ENCODE measurements at regions not wholly inside any gene's neighbourhood (a gene's known extent, or its start where the extent isn't known, plus 50 kb on each side); places are given as distances from the start of the nearest gene placed in this dataset.

DNA sequence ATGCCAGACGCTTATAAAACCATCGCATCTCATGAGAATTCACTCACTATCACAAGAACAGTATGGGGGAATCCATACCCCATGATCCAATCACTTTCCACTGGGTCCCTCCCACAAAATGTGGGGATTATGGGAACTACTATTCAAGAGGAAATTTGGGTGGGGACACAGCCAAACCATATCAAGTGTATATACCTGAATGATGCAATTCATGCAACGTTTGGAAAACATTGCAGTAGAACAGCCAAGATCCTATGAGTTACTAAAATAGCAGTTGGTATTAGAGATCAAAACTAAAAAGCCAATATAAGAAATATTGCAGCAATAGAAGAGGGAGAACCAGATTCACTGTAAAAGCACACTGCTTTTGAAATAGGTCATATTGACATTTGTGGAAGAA lies 1543.9 kb upstream of the B3GALT2 start:
- H3K79me2 ChIP-seq (ENCODE audit: control insufficient read depth, insufficient read depth, low read length, poor library complexity): no peaks in the 10 kb centered on the region
- no peak overlapping the region for H3K23ac ChIP-seq (ENCODE audit: low read length)
- H3K36me3 ChIP-seq (ENCODE audit: control insufficient read depth in 1 of 2, insufficient read depth in 2 of 2, low read length in 2 of 2): no peaks in the 10 kb centered on the region
- H3K4ac ChIP-seq (ENCODE audit: low read depth, low read length): no peak overlapping the region
- no peak for DNase-seq
- H3K27ac ChIP-seq (ENCODE audit: low read depth, low read length): no peak overlapping the region
- no peaks in the 10 kb centered on the region for H3K79me1 ChIP-seq (ENCODE audit: low read length)
- no peak overlapping the region for H2BK5ac ChIP-seq (ENCODE audit: low read depth, low read length, poor library complexity)
- H3K18ac ChIP-seq (ENCODE audit: low read length): no peak overlapping the region
- H2BK12ac ChIP-seq (ENCODE audit: low read length): no peak overlapping the region
- H3K9ac ChIP-seq (ENCODE audit: low read length): no peak overlapping the region
- no peak overlapping the region for H4K8ac ChIP-seq (ENCODE audit: low read depth, low read length)
- H3K14ac ChIP-seq (ENCODE audit: low read length): no peak overlapping the region
- no peak overlapping the region for H2BK120ac ChIP-seq (ENCODE audit: insufficient read depth, low read length, poor library complexity)
- H2AFZ ChIP-seq (ENCODE audit: insufficient read depth, low read length, poor library complexity): no peak overlapping the region
- no peak overlapping the region for H3K4me2 ChIP-seq (ENCODE audit: low read length)
- no peaks in the 10 kb centered on the region for H3K27me3 ChIP-seq (ENCODE audit: insufficient read depth, low read length)
- H4K12ac ChIP-seq (ENCODE audit: low read depth, low read length): no peak overlapping the region
- no peak overlapping the region for H2AK5ac ChIP-seq (ENCODE audit: low read length)
- WGBS (ENCODE audit: extremely low coverage, insufficient coverage, insufficient read length): no CpG with 5 or more reads among the region's 3 CpGs
- H3K4me1 ChIP-seq (ENCODE audit: control insufficient read depth in 1 of 2, insufficient read depth in 2 of 2, low read length in 2 of 2): no peaks in the 10 kb centered on the region
- no peak overlapping the region for H3K4me3 ChIP-seq (ENCODE audit: low read depth, low read length)
- H4K91ac ChIP-seq (ENCODE audit: low read depth, low read length): no peak overlapping the region
- no peaks in the 10 kb centered on the region for H3K9me3 ChIP-seq (ENCODE audit: insufficient read depth, low read depth, low read length)

GRCh38 chr1:194723067-194723466 lies 1536.7 kb upstream of the B3GALT2 start:
- Histone ChIP-seq H3K27me3 (ENCODE audit: insufficient read depth, low read length) (no peaks in the 10 kb centered on the region), H2BK5ac (ENCODE audit: low read depth, low read length, poor library complexity) (no peak overlapping the region), H3K4me1 (ENCODE audit: control insufficient read depth in 1 of 2, insufficient read depth in 2 of 2, low read length in 2 of 2) (no peaks in the 10 kb centered on the region), H3K9ac (ENCODE audit: low read length) (no peak overlapping the region), H3K79me2 (ENCODE audit: control insufficient read depth, insufficient read depth, low read length, poor library complexity) (no peaks in the 10 kb centered on the region), H3K9me3 (ENCODE audit: insufficient read depth, low read depth, low read length) (no peaks in the 10 kb centered on the region), H2BK12ac (ENCODE audit: low read length) (no peak overlapping the region), H3K23ac (ENCODE audit: low read length) (no peak overlapping the region), H3K14ac (ENCODE audit: low read length) (no peak overlapping the region), H3K79me1 (ENCODE audit: low read length) (no peaks in the 10 kb centered on the region), H4K91ac (ENCODE audit: low read depth, low read length) (no peak overlapping the region), H3K4ac (ENCODE audit: low read depth, low read length) (no peak overlapping the region), H3K4me3 (ENCODE audit: low read depth, low read length) (no peak overlapping the region), H2AK5ac (ENCODE audit: low read length) (no peak overlapping the region), H3K36me3 (ENCODE audit: control insufficient read depth in 1 of 2, insufficient read depth in 2 of 2, low read length in 2 of 2) (no peaks in the 10 kb centered on the region), H3K27ac (ENCODE audit: low read depth, low read length) (no peak overlapping the region), H3K4me2 (ENCODE audit: low read length) (no peak overlapping the region), H4K8ac (ENCODE audit: low read depth, low read length) (no peak overlapping the region), H2AFZ (ENCODE audit: insufficient read depth, low read length, poor library complexity) (no peak overlapping the region), H2BK120ac (ENCODE audit: insufficient read depth, low read length, poor library complexity) (no peak overlapping the region), H4K12ac (ENCODE audit: low read depth, low read length) (no peak overlapping the region), H3K18ac (ENCODE audit: low read length) (no peak overlapping the region)
- DNase-seq: no peak

GRCh38 chr1:194717941-194718340 lies 1531.5 kb upstream of the B3GALT2 start:
- Histone ChIP-seq H3K4ac (ENCODE audit: low read depth, low read length) (no peak overlapping the region), H2AFZ (ENCODE audit: insufficient read depth, low read length, poor library complexity) (no peak overlapping the region), H3K79me2 (ENCODE audit: control insufficient read depth, insufficient read depth, low read length, poor library complexity) (no peaks in the 10 kb centered on the region), H3K9me3 (ENCODE audit: insufficient read depth, low read depth, low read length) (no peaks in the 10 kb centered on the region), H3K4me1 (ENCODE audit: control insufficient read depth in 1 of 2, insufficient read depth in 2 of 2, low read length in 2 of 2) (no peaks in the 10 kb centered on the region), H3K4me2 (ENCODE audit: low read length) (no peak overlapping the region), H3K23ac (ENCODE audit: low read length) (no peak overlapping the region), H3K27ac (ENCODE audit: low read depth, low read length) (no peak overlapping the region), H3K27me3 (ENCODE audit: insufficient read depth, low read length) (no peaks in the 10 kb centered on the region), H4K8ac (ENCODE audit: low read depth, low read length) (no peak overlapping the region), H4K12ac (ENCODE audit: low read depth, low read length) (no peak overlapping the region), H3K36me3 (ENCODE audit: control insufficient read depth in 1 of 2, insufficient read depth in 2 of 2, low read length in 2 of 2) (no peaks in the 10 kb centered on the region), H3K4me3 (ENCODE audit: low read depth, low read length) (no peak overlapping the region), H3K9ac (ENCODE audit: low read length) (no peak overlapping the region), H3K79me1 (ENCODE audit: low read length) (no peaks in the 10 kb centered on the region), H3K18ac (ENCODE audit: low read length) (no peak overlapping the region), H4K91ac (ENCODE audit: low read depth, low read length) (no peak overlapping the region), H2AK5ac (ENCODE audit: low read length) (no peak overlapping the region), H2BK120ac (ENCODE audit: insufficient read depth, low read length, poor library complexity) (no peak overlapping the region), H2BK5ac (ENCODE audit: low read depth, low read length, poor library complexity) (no peak overlapping the region), H3K14ac (ENCODE audit: low read length) (no peak overlapping the region), H2BK12ac (ENCODE audit: low read length) (no peak overlapping the region)
- DNase-seq: no peak
- WGBS (ENCODE audit: extremely low coverage, insufficient coverage, insufficient read length): no CpG with 5 or more reads among the region's 1 CpG

- H3K4me2 ChIP-seq (ENCODE audit: low read length): no peak overlapping the region
- H3K79me1 ChIP-seq (ENCODE audit: low read length): no peaks in the 10 kb centered on the region
- no peaks in the 10 kb centered on the region for H3K9me3 ChIP-seq (ENCODE audit: insufficient read depth, low read depth, low read length)
- WGBS (ENCODE audit: extremely low coverage, insufficient coverage, insufficient read length): no CpG with 5 or more reads among the region's 1 CpG
- H3K36me3 ChIP-seq (ENCODE audit: control insufficient read depth in 1 of 2, insufficient read depth in 2 of 2, low read length in 2 of 2): no peaks in the 10 kb centered on the region
- H3K18ac ChIP-seq (ENCODE audit: low read length): no peak overlapping the region
- H3K14ac ChIP-seq (ENCODE audit: low read length): no peak overlapping the region
- H4K8ac ChIP-seq (ENCODE audit: low read depth, low read length): no peak overlapping the region
- H3K9ac ChIP-seq (ENCODE audit: low read length): no peak overlapping the region
- H2AK5ac ChIP-seq (ENCODE audit: low read length): no peak overlapping the region
- H2BK12ac ChIP-seq (ENCODE audit: low read length): no peak overlapping the region
- H4K12ac ChIP-seq (ENCODE audit: low read depth, low read length): no peak overlapping the region
- H3K4me3 ChIP-seq (ENCODE audit: low read depth, low read length): no peak overlapping the region
- no peak overlapping the region for H2BK120ac ChIP-seq (ENCODE audit: insufficient read depth, low read length, poor library complexity)
- H3K27ac ChIP-seq (ENCODE audit: low read depth, low read length): no peak overlapping the region
- no peak overlapping the region for H3K4ac ChIP-seq (ENCODE audit: low read depth, low read length)
- H3K79me2 ChIP-seq (ENCODE audit: control insufficient read depth, insufficient read depth, low read length, poor library complexity): no peaks in the 10 kb centered on the region
- no peak overlapping the region for H4K91ac ChIP-seq (ENCODE audit: low read depth, low read length)
- DNase-seq: no peak
- H3K4me1 ChIP-seq (ENCODE audit: control insufficient read depth in 1 of 2, insufficient read depth in 2 of 2, low read length in 2 of 2): no peaks in the 10 kb centered on the region
- H3K23ac ChIP-seq (ENCODE audit: low read length): no peak overlapping the region
- H2AFZ ChIP-seq (ENCODE audit: insufficient read depth, low read length, poor library complexity): no peak overlapping the region
- H3K27me3 ChIP-seq (ENCODE audit: insufficient read depth, low read length): no peaks in the 10 kb centered on the region
- no peak overlapping the region for H2BK5ac ChIP-seq (ENCODE audit: low read depth, low read length, poor library complexity)
Observed at GRCh38 chr1:194717334-194717733, 1530.9 kb upstream of the B3GALT2 start.

- H3K79me1 ChIP-seq (ENCODE audit: low read length): no peaks in the 10 kb centered on the region
- no peak overlapping the region for H2BK12ac ChIP-seq (ENCODE audit: low read length)
- H3K9ac ChIP-seq (ENCODE audit: low read length): no peak overlapping the region
- no peak overlapping the region for H3K14ac ChIP-seq (ENCODE audit: low read length)
- H3K4me2 ChIP-seq (ENCODE audit: low read length): no peak overlapping the region
- no peak overlapping the region for H4K8ac ChIP-seq (ENCODE audit: low read depth, low read length)
- H2AK5ac ChIP-seq (ENCODE audit: low read length): no peak overlapping the region
- H4K91ac ChIP-seq (ENCODE audit: low read depth, low read length): no peak overlapping the region
- no peaks in the 10 kb centered on the region for H3K27me3 ChIP-seq (ENCODE audit: insufficient read depth, low read length)
- H3K27ac ChIP-seq (ENCODE audit: low read depth, low read length): no peak overlapping the region
- no peak overlapping the region for H4K12ac ChIP-seq (ENCODE audit: low read depth, low read length)
- no peak overlapping the region for H2BK5ac ChIP-seq (ENCODE audit: low read depth, low read length, poor library complexity)
- H3K79me2 ChIP-seq (ENCODE audit: control insufficient read depth, insufficient read depth, low read length, poor library complexity): no peaks in the 10 kb centered on the region
- no peaks in the 10 kb centered on the region for H3K36me3 ChIP-seq (ENCODE audit: control insufficient read depth in 1 of 2, insufficient read depth in 2 of 2, low read length in 2 of 2)
- WGBS (ENCODE audit: extremely low coverage, insufficient coverage, insufficient read length): no CpG with 5 or more reads among the region's 2 CpGs
- H3K4me1 ChIP-seq (ENCODE audit: control insufficient read depth in 1 of 2, insufficient read depth in 2 of 2, low read length in 2 of 2): no peaks in the 10 kb centered on the region
- no peak for DNase-seq
- no peak overlapping the region for H3K23ac ChIP-seq (ENCODE audit: low read length)
- H3K18ac ChIP-seq (ENCODE audit: low read length): no peak overlapping the region
- no peaks in the 10 kb centered on the region for H3K9me3 ChIP-seq (ENCODE audit: insufficient read depth, low read depth, low read length)
- H2BK120ac ChIP-seq (ENCODE audit: insufficient read depth, low read length, poor library complexity): no peak overlapping the region
- no peak overlapping the region for H2AFZ ChIP-seq (ENCODE audit: insufficient read depth, low read length, poor library complexity)
- H3K4me3 ChIP-seq (ENCODE audit: low read depth, low read length): no peak overlapping the region
- no peak overlapping the region for H3K4ac ChIP-seq (ENCODE audit: low read depth, low read length)
Observed at GRCh38 chr1:194710671-194711070, 1524.3 kb upstream of the B3GALT2 start.
